Cerebellar cortex (tissue), 1 donor: ENCODE measurements at regions not wholly inside any gene's neighbourhood (a gene's known extent, or its start where the extent isn't known, plus 50 kb on each side); places are given as distances from the start of the nearest gene placed in this dataset.
A peak's percentile ranks its signal among the peaks of the same experiment; 100 is the strongest.

Source experiments
- DNase-seq: peaks from one replicate; pipeline ENCODE4 v3.0.0-alpha.2; 2015; ENCODE audit warnings: low spot score

DNA sequence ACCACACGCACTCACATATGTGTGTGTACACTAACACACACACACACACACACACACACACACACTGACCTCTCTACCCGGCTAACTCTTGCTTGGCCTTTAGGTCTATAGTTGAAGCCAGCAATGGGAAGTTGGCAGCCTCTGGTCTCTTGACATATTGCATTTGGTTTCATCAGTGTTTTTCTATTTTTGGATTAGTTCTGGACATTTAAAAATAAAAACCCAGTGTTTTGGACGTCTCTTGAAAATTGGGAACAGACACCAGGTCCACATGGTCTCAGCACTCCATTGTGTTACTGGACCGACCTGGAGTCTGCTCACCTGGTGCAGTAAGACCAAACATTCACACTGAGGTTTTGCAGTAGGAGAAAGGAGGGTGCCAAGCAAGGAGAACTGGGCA, 50.4 kb upstream of the AFF3 start:
- peak; percentile 94 for DNase-seq

DNA sequence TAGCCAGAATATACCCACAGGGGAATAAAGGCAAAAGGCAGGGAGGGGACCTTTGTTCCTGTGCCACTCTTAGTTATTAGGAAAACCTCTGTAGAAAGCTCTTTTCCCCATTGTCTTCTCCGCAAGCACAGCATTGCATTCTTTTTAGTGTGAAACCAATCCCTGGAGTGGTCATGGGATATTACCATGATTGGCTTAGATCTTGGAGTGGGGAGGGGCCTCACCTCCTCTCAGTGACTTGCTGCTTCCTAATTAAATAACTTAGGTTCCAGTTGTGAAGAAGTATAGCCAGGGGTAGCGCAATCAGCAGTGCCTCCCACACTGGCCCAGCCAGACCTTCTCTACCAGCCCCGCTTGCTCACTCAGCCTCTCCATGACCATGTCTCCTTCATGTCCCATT, 49.9 kb upstream of the AFF3 start:
- DNase-seq: no peak
